H9 (cell line): ENCODE measurements at regions not wholly inside any gene's neighbourhood (a gene's known extent, or its start where the extent isn't known, plus 50 kb on each side); places are given as distances from the start of the nearest gene placed in this dataset.

ENCODE experiments used
- DNase-seq: peaks from one replicate; pipeline ENCODE4 v3.0.0-alpha.2; 2017
- H2AFZ ChIP-seq: one replicate; pipeline ENCODE4 v1.6.1; 2013; ENCODE audit warnings: mild to moderate bottlenecking, low read length, control low read depth, moderate library complexity
- H2AK5ac ChIP-seq: 2 replicates; pipeline ENCODE4 v1.6.1; 2013; ENCODE audit warnings: low read length, control low read depth, mixed read lengths; ENCODE audit not compliant: insufficient read length
- H2BK120ac ChIP-seq: one replicate; pipeline ENCODE4 v1.6.1; 2013; ENCODE audit warnings: low read depth, mild to moderate bottlenecking, low read length, control low read depth, inconsistent platforms; ENCODE audit not compliant: poor library complexity, severe bottlenecking
- H2BK12ac ChIP-seq: 2 replicates; pipeline ENCODE4 v1.6.1; 2013; ENCODE audit warnings: low read length, control low read depth, mixed read lengths, low read depth; ENCODE audit not compliant: insufficient read length
- H2BK15ac ChIP-seq: 2 replicates; pipeline ENCODE4 v1.6.1; 2013; ENCODE audit warnings: low read depth, low read length, control low read depth
- H2BK20ac ChIP-seq: one replicate; pipeline ENCODE4 v1.6.1; 2013; ENCODE audit warnings: low read depth, mild to moderate bottlenecking, low read length, control low read depth, inconsistent platforms; ENCODE audit not compliant: poor library complexity, severe bottlenecking
- H2BK5ac ChIP-seq: 2 replicates; pipeline ENCODE4 v1.6.1; 2013; ENCODE audit warnings: low read length, control low read depth, mixed read lengths; ENCODE audit not compliant: insufficient read length
- H3K14ac ChIP-seq: 2 replicates; pipeline ENCODE4 v1.6.1; 2013; ENCODE audit warnings: low read length, control low read depth; ENCODE audit not compliant: insufficient read depth
- H3K18ac ChIP-seq: 2 replicates; pipeline ENCODE4 v1.6.1; 2013; ENCODE audit warnings: low read depth, mild to moderate bottlenecking, mixed read lengths, low read length, control low read depth; ENCODE audit not compliant: insufficient read length
- H3K23ac ChIP-seq: 2 replicates; pipeline ENCODE4 v1.6.1; 2013; ENCODE audit warnings: low read length, control low read depth, mixed read lengths, low read depth; ENCODE audit not compliant: insufficient read length
- H3K23me2 ChIP-seq: 2 replicates; pipeline ENCODE4 v1.6.1; 2013; ENCODE audit warnings: low read depth, mild to moderate bottlenecking, mixed read lengths, low read length, control low read depth; ENCODE audit not compliant: insufficient read length, poor library complexity, severe bottlenecking
- H3K27ac ChIP-seq: 2 replicates; pipeline ENCODE4 v1.5.1; 2013; ENCODE audit warnings: low read length, control low read depth, mixed read lengths, low read depth; ENCODE audit not compliant: insufficient read length
- H3K27me3 ChIP-seq: 2 replicates; pipeline ENCODE4 v1.6.1; 2013; ENCODE audit warnings: low read length, control low read depth, inconsistent platforms; ENCODE audit not compliant: insufficient read depth
- H3K4ac ChIP-seq: 2 replicates; pipeline ENCODE4 v1.6.1; 2013; ENCODE audit warnings: low read depth, mild to moderate bottlenecking, control low read depth, inconsistent platforms, low read length, moderate library complexity
- H3K4me1 ChIP-seq: 2 replicates; pipeline ENCODE4 v1.6.1; 2013; ENCODE audit warnings: low read length, control low read depth, inconsistent platforms; ENCODE audit not compliant: insufficient read depth
- H3K4me2 ChIP-seq: 2 replicates; pipeline ENCODE4 v1.6.1; 2013; ENCODE audit warnings: low read length, control low read depth, mixed read lengths; ENCODE audit not compliant: insufficient read length, insufficient read depth
- H3K56ac ChIP-seq: 2 replicates; pipeline ENCODE4 v1.6.1; 2013; ENCODE audit warnings: low read depth, mild to moderate bottlenecking, mixed read lengths, low read length, control low read depth; ENCODE audit not compliant: insufficient read length
- H3K79me1 ChIP-seq: 2 replicates; pipeline ENCODE4 v1.6.1; 2013; ENCODE audit warnings: low read depth, mild to moderate bottlenecking, moderate library complexity, low read length, control low read depth, inconsistent platforms; ENCODE audit not compliant: insufficient read depth, poor library complexity, severe bottlenecking
- H3K79me2 ChIP-seq: 2 replicates; pipeline ENCODE4 v1.6.1; 2013; ENCODE audit warnings: low read length, control low read depth, inconsistent platforms; ENCODE audit not compliant: insufficient read depth
- H3K9ac ChIP-seq: 2 replicates; pipeline ENCODE4 v1.6.1; 2013; ENCODE audit warnings: low read length, control low read depth, mixed read lengths; ENCODE audit not compliant: insufficient read length; ENCODE audit errors: extremely low read depth
- H3K9me3 ChIP-seq: one replicate; pipeline ENCODE4 v1.6.1; 2013; ENCODE audit warnings: low read depth, low read length, inconsistent platforms; ENCODE audit not compliant: control insufficient read depth
- H3T11ph ChIP-seq: one replicate; pipeline ENCODE4 v1.6.1; 2013; ENCODE audit warnings: mild to moderate bottlenecking, low read length, control low read depth, inconsistent platforms
- H4K20me1 ChIP-seq: one replicate; pipeline ENCODE4 v1.6.1; 2013; ENCODE audit not compliant: control insufficient read depth, insufficient read length, insufficient read depth
- H4K5ac ChIP-seq: 2 replicates; pipeline ENCODE4 v1.6.1; 2013; ENCODE audit warnings: low read depth, mild to moderate bottlenecking, mixed read lengths, low read length, control low read depth; ENCODE audit not compliant: insufficient read length
- H4K8ac ChIP-seq: replicated peaks from 2 replicates; pipeline ENCODE4 v1.6.1; 2013; ENCODE audit warnings: low read length, control low read depth, mixed read lengths, low read depth; ENCODE audit not compliant: insufficient read length
- H4K91ac ChIP-seq: 2 replicates; pipeline ENCODE4 v1.6.1; 2013; ENCODE audit warnings: low read depth, mild to moderate bottlenecking, moderate library complexity, mixed read lengths, low read length, control low read depth; ENCODE audit not compliant: insufficient read length
- H3K27ac Mint-ChIP-seq, 3 experiments: 2 replicates in 2 of 3; 3 replicates in 1 of 3; pipeline ENCODE4 v1.8.0; 2020 to 2021; ENCODE audit warnings: mixed read lengths in 3 of 3, mild to moderate bottlenecking in 1 of 3, moderate library complexity in 1 of 3
- H3K27me3 Mint-ChIP-seq: 2 replicates; pipeline ENCODE4 v1.8.0; 2021; ENCODE audit warnings: low read depth, mild to moderate bottlenecking, moderate library complexity, mixed read lengths
- H3K36me3 Mint-ChIP-seq, 3 experiments: 2 replicates in 2 of 3; 3 replicates in 1 of 3; pipeline ENCODE4 v1.8.0; 2020 to 2021; ENCODE audit warnings: low read depth in 3 of 3, mixed read lengths in 3 of 3; ENCODE audit not compliant: insufficient read depth in 1 of 3
- H3K4me1 Mint-ChIP-seq, 2 experiments: 2 replicates each; pipeline ENCODE4 v1.8.0; 2020; ENCODE audit warnings: mixed read lengths in 2 of 2
- H3K4me3 Mint-ChIP-seq, 2 experiments: 2 replicates in 1 of 2; 3 replicates in 1 of 2; pipeline ENCODE4 v1.8.0; 2020 to 2021; ENCODE audit warnings: mild to moderate bottlenecking in 2 of 2, mixed read lengths in 2 of 2, moderate library complexity in 1 of 2
- H3K9me3 Mint-ChIP-seq, 2 experiments: 2 replicates in 1 of 2; 3 replicates in 1 of 2; pipeline ENCODE4 v1.8.0; 2020; ENCODE audit warnings: mild to moderate bottlenecking in 2 of 2, mixed read lengths in 2 of 2, moderate library complexity in 1 of 2
- CTCF ChIP-seq: fragments of 200-600 bp; sonication (generic); conservative IDR thresholded peaks from 3 replicates; pipeline ENCODE4 v1.8.0; 2021; ENCODE audit warnings: antibody characterized with exemption, mild to moderate bottlenecking
- WGBS: extraction: QIAGEN DNeasy Blood & Tissue Kit; methylation state at CpG from one replicate; pipeline ENCODE4 v1.1.7; 2013; ENCODE audit warnings: missing lambda C conversion rate, low lambda C conversion rate, mixed read lengths; ENCODE audit not compliant: insufficient read length; ENCODE audit errors: extremely low coverage; 5-methylcytosine and 5-hydroxymethylcytosine counted together

GRCh38 chr13:31073859-31074718 lies 87.6 kb downstream of the HSPH1 start:
- peaks cover 2% of the 10 kb centered on the region for H4K20me1 ChIP-seq
- no peak overlapping the region for H4K5ac ChIP-seq
- H3K18ac ChIP-seq: no peak overlapping the region
- H3K9ac ChIP-seq: no peak overlapping the region
- no peak overlapping the region for H3K56ac ChIP-seq
- H2BK120ac ChIP-seq: no peak overlapping the region
- no peak overlapping the region for H2BK20ac ChIP-seq
- H3K36me3 Mint-ChIP-seq: no peaks in the 10 kb centered on the region
- H3K9me3 ChIP-seq: no peaks in the 10 kb centered on the region
- WGBS: no CpG with 5 or more reads among the region's 5 CpGs
- no peaks in the 10 kb centered on the region for H3K79me2 ChIP-seq
- peaks cover 15 to 17% of the 10 kb centered on the region in 2 experiments for H3K4me1 Mint-ChIP-seq
- no peak overlapping the region for H3T11ph ChIP-seq
- H3K79me1 ChIP-seq: no peaks in the 10 kb centered on the region
- H3K4me3 Mint-ChIP-seq: no peak overlapping the region
- H3K14ac ChIP-seq: no peak overlapping the region
- H3K9me3 Mint-ChIP-seq: no peaks in the 10 kb centered on the region
- H3K4me1 ChIP-seq: no peaks in the 10 kb centered on the region; the same call in 1 of the 2 replicates
- no peak overlapping the region for H3K4me2 ChIP-seq
- H2BK15ac ChIP-seq: no peak overlapping the region
- no peak overlapping the region for H3K27ac Mint-ChIP-seq
- H2BK12ac ChIP-seq: no peak overlapping the region
- no peak overlapping the region for H4K8ac ChIP-seq
- H4K91ac ChIP-seq: no peak overlapping the region
- H3K27me3 Mint-ChIP-seq: peaks cover 4% of the 10 kb centered on the region
- no peak overlapping the region for H3K27ac ChIP-seq
- no peak overlapping the region for H2AK5ac ChIP-seq
- no peaks in the 10 kb centered on the region for H3K23me2 ChIP-seq
- DNase-seq: no peak
- no peak overlapping the region for H2BK5ac ChIP-seq
- H3K27me3 ChIP-seq: no peaks in the 10 kb centered on the region
- H3K23ac ChIP-seq: no peak overlapping the region
- TF ChIP-seq CTCF: no peak
- H3K4ac ChIP-seq: no peak overlapping the region
- H2AFZ ChIP-seq: no peak overlapping the region
